ENCODE measurements at regions not wholly inside any gene's neighbourhood (a gene's known extent, or its start where the extent isn't known, plus 50 kb on each side); places are given as distances from the start of the nearest gene placed in this dataset.

- H3K14ac ChIP-seq (ENCODE audit: insufficient read depth, low read length) = no peak overlapping the region
- H3K9me3 ChIP-seq (ENCODE audit: control insufficient read depth, low read depth, low read length) = no peaks in the 10 kb centered on the region
- H3K56ac ChIP-seq (ENCODE audit: insufficient read length, low read depth, low read length) = no peak overlapping the region
- H3K4ac ChIP-seq (ENCODE audit: low read depth, low read length) = no peak overlapping the region
- no peaks in the 10 kb centered on the region for H3K27me3 ChIP-seq (ENCODE audit: insufficient read depth, low read length)
- no peaks in the 10 kb centered on the region for H3K79me1 ChIP-seq (ENCODE audit: insufficient read depth, low read depth, low read length, poor library complexity, severe bottlenecking)
- H4K5ac ChIP-seq (ENCODE audit: insufficient read length, low read depth, low read length) = no peak overlapping the region
- no peak overlapping the region for H2BK15ac ChIP-seq (ENCODE audit: low read depth, low read length)
- Mint-ChIP-seq H3K4me1 (peaks cover 1 to 3% of the 10 kb centered on the region in 2 experiments; a peak in 2 of 4 replicates), H3K36me3 (ENCODE audit: insufficient read depth in 1 of 3, low read depth in 3 of 3) (no peaks in the 10 kb centered on the region), H3K4me3 (no peak overlapping the region), H3K27me3 (ENCODE audit: low read depth) (no peaks in the 10 kb centered on the region), H3K27ac (no peak overlapping the region), H3K9me3 (no peaks in the 10 kb centered on the region)
- H3K23me2 ChIP-seq (ENCODE audit: insufficient read length, low read depth, low read length, poor library complexity, severe bottlenecking) = no peaks in the 10 kb centered on the region
- no peak overlapping the region for H3K18ac ChIP-seq (ENCODE audit: insufficient read length, low read depth, low read length)
- no peak overlapping the region for H2BK120ac ChIP-seq (ENCODE audit: low read depth, low read length, poor library complexity, severe bottlenecking)
- H4K20me1 ChIP-seq (ENCODE audit: control insufficient read depth, insufficient read depth, insufficient read length) = no peaks in the 10 kb centered on the region
- no CpG with 5 or more reads among the region's 1 CpG for WGBS (ENCODE audit: extremely low coverage, insufficient read length, low lambda C conversion rate)
- DNase-seq = no peak
- no peaks in the 10 kb centered on the region for H3K79me2 ChIP-seq (ENCODE audit: insufficient read depth, low read length)
- no peak overlapping the region for H2AFZ ChIP-seq (ENCODE audit: low read length)
- H3K4me2 ChIP-seq (ENCODE audit: insufficient read depth, insufficient read length, low read length) = no peak overlapping the region
- TF ChIP-seq, protein P1, sequence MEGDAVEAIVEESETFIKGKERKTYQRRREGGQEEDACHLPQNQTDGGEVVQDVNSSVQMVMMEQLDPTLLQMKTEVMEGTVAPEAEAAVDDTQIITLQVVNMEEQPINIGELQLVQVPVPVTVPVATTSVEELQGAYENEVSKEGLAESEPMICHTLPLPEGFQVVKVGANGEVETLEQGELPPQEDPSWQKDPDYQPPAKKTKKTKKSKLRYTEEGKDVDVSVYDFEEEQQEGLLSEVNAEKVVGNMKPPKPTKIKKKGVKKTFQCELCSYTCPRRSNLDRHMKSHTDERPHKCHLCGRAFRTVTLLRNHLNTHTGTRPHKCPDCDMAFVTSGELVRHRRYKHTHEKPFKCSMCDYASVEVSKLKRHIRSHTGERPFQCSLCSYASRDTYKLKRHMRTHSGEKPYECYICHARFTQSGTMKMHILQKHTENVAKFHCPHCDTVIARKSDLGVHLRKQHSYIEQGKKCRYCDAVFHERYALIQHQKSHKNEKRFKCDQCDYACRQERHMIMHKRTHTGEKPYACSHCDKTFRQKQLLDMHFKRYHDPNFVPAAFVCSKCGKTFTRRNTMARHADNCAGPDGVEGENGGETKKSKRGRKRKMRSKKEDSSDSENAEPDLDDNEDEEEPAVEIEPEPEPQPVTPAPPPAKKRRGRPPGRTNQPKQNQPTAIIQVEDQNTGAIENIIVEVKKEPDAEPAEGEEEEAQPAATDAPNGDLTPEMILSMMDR (conservative IDR thresholded peaks at IDR 0.05) = no peak
- no peak overlapping the region for H2BK12ac ChIP-seq (ENCODE audit: insufficient read length, low read depth, low read length)
- H3K27ac ChIP-seq (ENCODE audit: insufficient read length, low read depth, low read length) = no peak overlapping the region
- no peaks in the 10 kb centered on the region for H3K4me1 ChIP-seq (ENCODE audit: insufficient read depth, low read length)
- no peak overlapping the region for H3K23ac ChIP-seq (ENCODE audit: insufficient read length, low read depth, low read length)
- H4K8ac ChIP-seq (replicated peaks; ENCODE audit: insufficient read length, low read depth, low read length) = no peak overlapping the region
- no peak overlapping the region for H3K9ac ChIP-seq (ENCODE audit: extremely low read depth, insufficient read length, low read length)
- no peak overlapping the region for H4K91ac ChIP-seq (ENCODE audit: insufficient read length, low read depth, low read length)
- H2AK5ac ChIP-seq (ENCODE audit: insufficient read length, low read length) = no peak overlapping the region
- H2BK20ac ChIP-seq (ENCODE audit: low read depth, low read length, poor library complexity, severe bottlenecking) = no peak overlapping the region
- H3T11ph ChIP-seq (ENCODE audit: low read length) = no peak overlapping the region
- no peak overlapping the region for H2BK5ac ChIP-seq (ENCODE audit: insufficient read length, low read length)
Measured at GRCh38 chr9:105841562-105841961, 147.2 kb downstream of the TMEM38B start.

All from H9 (cell line).